Vagina (tissue), 2 donors: ENCODE measurements at regions not wholly inside any gene's neighbourhood (a gene's known extent, or its start where the extent isn't known, plus 50 kb on each side); places are given as distances from the start of the nearest gene placed in this dataset.

ENCODE experiments used
- DNase-seq, 2 donors: peaks; one replicate each; pipeline ENCODE4 v3.0.0-alpha.2; 2017; ENCODE audit errors: extremely low spot score in 2 of 2
- H3K27ac ChIP-seq: fragments of 200-600 bp; sonication (generic); one replicate; pipeline ENCODE4 v1.5.1; 2019
- H3K27me3 ChIP-seq: fragments of 200-600 bp; sonication (generic); one replicate; pipeline ENCODE4 v1.5.1; 2019
- H3K36me3 ChIP-seq, 2 donors: fragments of 200-600 bp; sonication (generic); one replicate each; pipeline ENCODE4 v1.5.1; 2017 to 2019
- H3K4me1 ChIP-seq: fragments of 200-600 bp; sonication (generic); one replicate; pipeline ENCODE4 v1.5.1; 2019
- H3K4me3 ChIP-seq, 2 donors: fragments of 200-600 bp; sonication (generic); 1 replicate in 1 of 2; 2 replicates in 1 of 2; pipeline ENCODE4 v1.5.1; 2016 to 2019
- H3K9me3 ChIP-seq: fragments of 200-600 bp; sonication (generic); one replicate; pipeline ENCODE4 v1.5.1; 2019
- POLR2A ChIP-seq, 2 donors: fragments of 450-650 bp; IDR thresholded peaks; one replicate each; pipeline ENCODE4 v1.6.1; 2017; ENCODE audit warnings: antibody characterized with exemption in 2 of 2, mild to moderate bottlenecking in 2 of 2, moderate library complexity in 2 of 2
- POLR2AphosphoS5 ChIP-seq, 2 donors: sonication (generic); formaldehyde crosslinking; IDR thresholded peaks; one replicate each; pipeline ENCODE4 v1.9.0; 2017; ENCODE audit warnings: antibody characterized with exemption in 2 of 2, mild to moderate bottlenecking in 2 of 2, low read depth in 1 of 2; ENCODE audit not compliant: insufficient read depth in 1 of 2
- intact Hi-C: fragments of 100-400 bp; cut with DNase I; formaldehyde crosslinking; loops from one replicate; pipeline ENCODE4 v1.15.1; 2023
- TF ChIP-seq, protein P1 (sequence below), 3 experiments: fragments of 450-650 bp in 2 of 3; fragments of 200-600 bp in 1 of 3; sonication (generic) in 1 of 3; IDR thresholded peaks; one replicate each; pipeline ENCODE4 v1.5.1; 2017 to 2019; ENCODE audit warnings: antibody characterized with exemption in 3 of 3, mild to moderate bottlenecking in 2 of 3, moderate library complexity in 2 of 3

DNA sequence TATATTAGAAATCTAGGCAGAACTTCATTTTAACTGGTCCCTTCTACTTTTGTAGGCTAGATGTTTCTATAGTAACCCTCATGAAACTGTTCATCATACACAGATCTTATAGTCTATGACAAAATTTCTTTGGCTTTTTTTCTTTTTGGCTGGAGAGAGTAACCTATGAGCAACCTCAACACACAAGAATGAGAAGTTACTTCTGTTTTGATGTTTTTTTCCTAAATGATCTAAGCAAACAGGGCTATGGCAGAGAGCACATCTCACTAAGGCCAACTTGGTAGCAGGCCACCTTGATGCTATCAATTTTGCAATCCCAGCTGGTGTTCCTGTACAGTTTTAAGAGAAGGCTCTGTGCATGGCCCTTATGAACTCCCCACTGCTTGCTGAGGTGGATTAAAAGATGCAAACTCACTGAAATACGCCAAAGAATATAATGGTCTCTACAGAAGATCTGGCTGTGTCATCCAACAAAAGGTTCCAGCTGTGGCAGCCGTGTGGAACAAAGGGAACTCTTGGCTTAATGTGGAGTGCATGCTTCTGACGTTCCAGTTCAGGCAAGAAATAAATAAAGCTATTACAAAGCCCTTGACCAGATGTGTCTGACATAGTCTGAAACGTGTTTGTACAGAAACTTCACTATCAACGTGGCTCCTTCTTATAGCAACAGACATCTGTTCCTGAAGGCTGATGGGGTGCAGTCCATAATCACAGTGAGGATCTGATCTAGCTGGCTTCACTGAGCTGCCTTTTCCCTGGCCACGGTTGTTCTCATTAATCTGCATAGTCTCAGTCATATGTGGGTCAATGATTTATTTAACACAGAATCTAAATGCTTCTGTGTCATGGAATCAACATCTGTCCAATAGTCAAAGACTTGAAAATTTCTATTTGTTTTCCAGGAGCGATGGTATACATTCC, 481.1 kb downstream of the BMP2 start:
- Histone ChIP-seq H3K27me3 (no peaks in the 10 kb centered on the region), H3K27ac (no peak overlapping the region), H3K4me1 (no peaks in the 10 kb centered on the region), H3K9me3 (no peaks in the 10 kb centered on the region), H3K4me3 (no peak overlapping the region), H3K36me3 (no peaks in the 10 kb centered on the region)
- no peak for DNase-seq
- intact Hi-C loops, result no loop called here
- TF ChIP-seq POLR2AphosphoS5 (IDR thresholded peaks at IDR 0.05; ENCODE audit: insufficient read depth in 1 of 2, low read depth in 1 of 2) (no peak), POLR2A (IDR thresholded peaks at IDR 0.05) (no peak)
- TF ChIP-seq, protein P1, sequence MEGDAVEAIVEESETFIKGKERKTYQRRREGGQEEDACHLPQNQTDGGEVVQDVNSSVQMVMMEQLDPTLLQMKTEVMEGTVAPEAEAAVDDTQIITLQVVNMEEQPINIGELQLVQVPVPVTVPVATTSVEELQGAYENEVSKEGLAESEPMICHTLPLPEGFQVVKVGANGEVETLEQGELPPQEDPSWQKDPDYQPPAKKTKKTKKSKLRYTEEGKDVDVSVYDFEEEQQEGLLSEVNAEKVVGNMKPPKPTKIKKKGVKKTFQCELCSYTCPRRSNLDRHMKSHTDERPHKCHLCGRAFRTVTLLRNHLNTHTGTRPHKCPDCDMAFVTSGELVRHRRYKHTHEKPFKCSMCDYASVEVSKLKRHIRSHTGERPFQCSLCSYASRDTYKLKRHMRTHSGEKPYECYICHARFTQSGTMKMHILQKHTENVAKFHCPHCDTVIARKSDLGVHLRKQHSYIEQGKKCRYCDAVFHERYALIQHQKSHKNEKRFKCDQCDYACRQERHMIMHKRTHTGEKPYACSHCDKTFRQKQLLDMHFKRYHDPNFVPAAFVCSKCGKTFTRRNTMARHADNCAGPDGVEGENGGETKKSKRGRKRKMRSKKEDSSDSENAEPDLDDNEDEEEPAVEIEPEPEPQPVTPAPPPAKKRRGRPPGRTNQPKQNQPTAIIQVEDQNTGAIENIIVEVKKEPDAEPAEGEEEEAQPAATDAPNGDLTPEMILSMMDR (IDR thresholded peaks at IDR 0.05), result no peak

- DNase-seq, result no peak
- TF ChIP-seq, protein P1 (IDR thresholded peaks at IDR 0.05), result no peak
- TF ChIP-seq POLR2AphosphoS5 (IDR thresholded peaks at IDR 0.05; ENCODE audit: insufficient read depth in 1 of 2, low read depth in 1 of 2) (no peak), POLR2A (IDR thresholded peaks at IDR 0.05) (no peak)
- no peaks in the 10 kb centered on the region for H3K27me3 ChIP-seq
Measured at GRCh38 chr20:7250337-7250736, 482.9 kb downstream of the BMP2 start.

DNA sequence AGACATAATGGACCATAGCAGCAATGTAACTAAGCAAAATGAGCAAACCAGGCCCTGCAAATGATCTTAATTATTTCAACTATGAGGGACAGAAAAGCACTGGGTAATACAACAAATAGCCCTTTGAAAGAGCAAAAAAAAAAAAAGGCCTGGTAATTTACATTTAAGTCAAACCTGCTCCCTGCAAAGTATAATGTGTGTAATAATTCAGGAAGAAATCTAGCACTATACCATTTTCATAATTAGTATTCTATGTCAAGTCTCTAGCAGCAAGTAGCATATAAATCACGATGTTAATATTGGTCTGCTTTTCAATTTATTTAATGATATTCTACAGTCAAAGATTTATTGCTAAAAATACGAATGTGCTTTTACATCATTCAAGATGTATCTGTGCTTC, 489.6 kb downstream of the BMP2 start:
- Histone ChIP-seq H3K9me3 (no peaks in the 10 kb centered on the region), H3K27me3 (no peaks in the 10 kb centered on the region), H3K27ac (no peak overlapping the region), H3K36me3 (no peaks in the 10 kb centered on the region), H3K4me3 (no peak overlapping the region), H3K4me1 (no peaks in the 10 kb centered on the region)
- no peak for TF ChIP-seq POLR2AphosphoS5 (IDR thresholded peaks at IDR 0.05; ENCODE audit: insufficient read depth in 1 of 2, low read depth in 1 of 2)
- TF ChIP-seq, protein P1 (IDR thresholded peaks at IDR 0.05), result no peak
- no peak for TF ChIP-seq POLR2A (IDR thresholded peaks at IDR 0.05)
- intact Hi-C loops, result no loop called here
- no peak for DNase-seq

More at GRCh38 chr20:7250337-7250736, 482.9 kb downstream of the BMP2 start:
- Histone ChIP-seq H3K4me3 (no peak overlapping the region), H3K36me3 (no peaks in the 10 kb centered on the region), H3K4me1 (no peaks in the 10 kb centered on the region), H3K9me3 (no peaks in the 10 kb centered on the region), H3K27ac (no peak overlapping the region)
- intact Hi-C loops, result no loop called here

- TF ChIP-seq, protein P1 (IDR thresholded peaks at IDR 0.05), result no peak
- TF ChIP-seq POLR2A (IDR thresholded peaks at IDR 0.05) (no peak), POLR2AphosphoS5 (IDR thresholded peaks at IDR 0.05; ENCODE audit: insufficient read depth in 1 of 2, low read depth in 1 of 2) (no peak)
- Histone ChIP-seq H3K36me3 (no peaks in the 10 kb centered on the region), H3K9me3 (no peaks in the 10 kb centered on the region), H3K4me3 (no peak overlapping the region), H3K27me3 (no peaks in the 10 kb centered on the region), H3K27ac (no peak overlapping the region), H3K4me1 (no peaks in the 10 kb centered on the region)
- no peak for DNase-seq
- intact Hi-C loops, result no loop called here
Measured at GRCh38 chr20:7257692-7258466, 490.4 kb downstream of the BMP2 start.
